Astrocyte of the cerebellum (primary cell): ENCODE measurements at regions not wholly inside any gene's neighbourhood (a gene's known extent, or its start where the extent isn't known, plus 50 kb on each side); places are given as distances from the start of the nearest gene placed in this dataset.
"Not testable (repeated sequence)": the region's sequence is repeated elsewhere in the genome, so short reads cannot be mapped to it uniquely, and the experiment has no call there.

ENCODE experiments used
- DNase-seq: peaks from one replicate; pipeline ENCODE4 v3.0.0-alpha.2; 2011; ENCODE audit warnings: low read depth
- H3K4me3 ChIP-seq: 2 replicates; pipeline ENCODE4 v1.5.1; 2011; ENCODE audit warnings: mild to moderate bottlenecking, low read depth, low read length, moderate library complexity
- in situ Hi-C: cut with HindIII; loops from 2 replicates; pipeline ENCODE4 v1.10.0; 2017; ENCODE audit warnings: low sequenced_read_pairs
- TF ChIP-seq, protein P1 (sequence below): IDR thresholded peaks from 2 replicates; pipeline ENCODE4 v1.5.1; 2012; ENCODE audit warnings: low read length, low read depth, moderate library complexity, mild to moderate bottlenecking; ENCODE audit errors: missing control alignments

DNA sequence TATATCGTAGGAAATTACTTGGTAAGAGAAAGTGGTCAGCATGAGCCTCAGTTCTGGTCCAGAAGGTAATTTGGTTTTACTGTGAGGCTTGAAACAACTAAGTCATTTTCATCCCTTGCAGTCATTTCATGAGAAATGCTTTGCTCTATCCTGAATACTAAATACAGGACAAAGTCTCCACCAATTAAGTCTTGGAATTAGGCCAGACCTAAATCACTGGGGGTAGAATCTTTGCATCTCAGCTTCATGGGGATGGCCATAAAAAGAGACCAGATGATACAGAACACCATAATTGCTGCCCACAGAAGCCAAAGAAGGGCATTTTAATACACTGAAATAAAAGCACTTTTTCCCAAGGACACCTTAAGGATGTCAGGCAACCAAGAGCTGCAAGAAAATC is 277.9 kb upstream of the DCN start:
- DNase-seq, result no peak
- H3K4me3 ChIP-seq, result no peak overlapping the region
- TF ChIP-seq, protein P1, sequence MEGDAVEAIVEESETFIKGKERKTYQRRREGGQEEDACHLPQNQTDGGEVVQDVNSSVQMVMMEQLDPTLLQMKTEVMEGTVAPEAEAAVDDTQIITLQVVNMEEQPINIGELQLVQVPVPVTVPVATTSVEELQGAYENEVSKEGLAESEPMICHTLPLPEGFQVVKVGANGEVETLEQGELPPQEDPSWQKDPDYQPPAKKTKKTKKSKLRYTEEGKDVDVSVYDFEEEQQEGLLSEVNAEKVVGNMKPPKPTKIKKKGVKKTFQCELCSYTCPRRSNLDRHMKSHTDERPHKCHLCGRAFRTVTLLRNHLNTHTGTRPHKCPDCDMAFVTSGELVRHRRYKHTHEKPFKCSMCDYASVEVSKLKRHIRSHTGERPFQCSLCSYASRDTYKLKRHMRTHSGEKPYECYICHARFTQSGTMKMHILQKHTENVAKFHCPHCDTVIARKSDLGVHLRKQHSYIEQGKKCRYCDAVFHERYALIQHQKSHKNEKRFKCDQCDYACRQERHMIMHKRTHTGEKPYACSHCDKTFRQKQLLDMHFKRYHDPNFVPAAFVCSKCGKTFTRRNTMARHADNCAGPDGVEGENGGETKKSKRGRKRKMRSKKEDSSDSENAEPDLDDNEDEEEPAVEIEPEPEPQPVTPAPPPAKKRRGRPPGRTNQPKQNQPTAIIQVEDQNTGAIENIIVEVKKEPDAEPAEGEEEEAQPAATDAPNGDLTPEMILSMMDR, result no peak
- in situ Hi-C loops, result no loop called here

DNA sequence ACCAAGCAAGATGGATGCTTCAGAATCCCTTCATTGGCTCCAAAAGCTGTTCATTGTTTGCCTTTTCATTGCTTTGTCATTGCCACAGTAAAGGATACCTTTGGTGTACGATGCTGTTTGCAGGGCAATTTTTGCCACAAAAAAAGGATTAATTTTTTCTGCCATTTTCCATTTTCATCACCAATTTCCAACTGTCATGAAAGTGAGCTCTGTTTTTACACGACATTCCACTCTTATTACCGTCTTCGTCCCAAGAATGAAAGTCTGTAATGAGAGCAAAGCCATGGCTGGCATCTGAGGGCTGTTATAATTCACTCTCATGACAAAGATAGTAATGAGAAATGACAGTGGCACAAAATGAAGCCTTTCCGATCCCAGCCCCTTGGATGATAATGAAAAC is 272.7 kb upstream of the DCN start:
- TF ChIP-seq, protein P1, result no peak
- in situ Hi-C loops, result no loop called here
- DNase-seq, result no peak
- no peak overlapping the region for H3K4me3 ChIP-seq

GRCh38 chr12:91454179-91454578 is 271.6 kb upstream of the DCN start:
- H3K4me3 ChIP-seq, result no peak overlapping the region
- in situ Hi-C loops, result no loop called here
- TF ChIP-seq, protein P1, result no peak
- no peak for DNase-seq

- in situ Hi-C loops, DNase-seq: not testable (repeated sequence)
These were observed 269.8 kb upstream of the DCN start for GRCh38 chr12:91452464-91452863.

DNA sequence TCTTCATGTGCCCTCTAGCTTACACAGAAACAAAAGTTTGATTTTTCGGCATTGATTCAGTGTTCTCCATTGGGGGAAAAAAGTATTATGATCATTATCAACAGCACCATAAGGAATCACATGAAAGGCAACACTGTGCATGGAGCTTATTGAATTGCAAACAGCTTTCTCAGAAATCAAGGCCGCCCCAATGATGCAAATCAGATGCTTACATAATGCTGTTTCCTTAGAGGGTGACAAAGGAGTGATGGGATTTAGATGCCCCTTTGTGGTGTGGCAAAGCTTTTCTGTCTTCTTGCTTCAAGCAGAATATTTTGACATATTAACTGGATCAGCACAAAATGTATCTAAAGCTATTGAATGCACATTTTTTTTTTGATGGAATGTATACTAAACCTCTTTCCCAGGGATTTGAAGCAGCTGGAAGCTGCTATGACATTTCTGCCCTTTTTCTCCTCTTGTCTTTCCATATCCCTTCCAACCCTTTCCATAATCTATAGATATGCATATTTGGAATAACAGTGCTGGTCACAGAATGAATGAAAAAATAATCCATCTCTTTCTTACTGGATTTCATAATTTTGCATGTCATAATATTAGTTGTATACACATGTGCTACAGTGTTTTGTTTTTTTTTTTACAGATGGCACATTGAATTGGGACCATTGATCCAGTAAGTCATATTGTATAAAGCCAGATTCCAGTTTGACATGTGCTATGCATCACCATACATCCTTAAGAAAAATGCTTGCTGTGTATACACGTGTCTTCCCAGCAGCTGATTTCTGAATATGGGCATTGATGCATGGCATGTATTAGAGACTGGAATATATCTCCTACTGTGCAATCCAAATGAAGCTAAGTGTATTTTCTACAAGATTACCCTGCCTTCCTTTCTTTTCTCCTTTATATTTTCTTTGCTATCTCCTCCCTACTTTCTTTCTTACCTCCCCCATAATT is 259.7 kb upstream of the DCN start:
- DNase-seq, result no peak
- TF ChIP-seq, protein P1, result no peak
- in situ Hi-C loops, result no loop called here
- no peak overlapping the region for H3K4me3 ChIP-seq

More at GRCh38 chr12:91452464-91452863, 269.8 kb upstream of the DCN start:
- H3K4me3 ChIP-seq, result not testable (repeated sequence)

DNA sequence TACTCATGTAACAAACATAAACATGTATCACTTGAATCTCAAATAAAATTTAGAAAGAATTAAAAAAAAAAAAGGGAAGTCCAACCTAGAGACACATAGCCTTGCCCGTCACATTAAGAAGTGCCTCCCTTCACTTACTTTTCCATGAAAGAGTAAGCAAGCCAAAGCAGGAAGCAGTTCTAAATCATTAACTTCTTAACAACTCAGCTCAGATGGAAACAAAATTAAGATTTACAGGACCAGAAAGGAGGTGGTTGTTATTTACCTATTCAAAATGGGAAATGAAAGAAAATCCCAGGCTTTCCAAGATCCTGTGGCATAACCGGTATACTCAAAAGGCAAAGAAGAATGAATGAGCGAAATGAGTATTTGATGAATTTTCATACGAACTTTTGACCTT is 258.6 kb upstream of the DCN start:
- no peak overlapping the region for H3K4me3 ChIP-seq
- in situ Hi-C loops, result no loop called here
- TF ChIP-seq, protein P1, result no peak
- no peak for DNase-seq

DNA sequence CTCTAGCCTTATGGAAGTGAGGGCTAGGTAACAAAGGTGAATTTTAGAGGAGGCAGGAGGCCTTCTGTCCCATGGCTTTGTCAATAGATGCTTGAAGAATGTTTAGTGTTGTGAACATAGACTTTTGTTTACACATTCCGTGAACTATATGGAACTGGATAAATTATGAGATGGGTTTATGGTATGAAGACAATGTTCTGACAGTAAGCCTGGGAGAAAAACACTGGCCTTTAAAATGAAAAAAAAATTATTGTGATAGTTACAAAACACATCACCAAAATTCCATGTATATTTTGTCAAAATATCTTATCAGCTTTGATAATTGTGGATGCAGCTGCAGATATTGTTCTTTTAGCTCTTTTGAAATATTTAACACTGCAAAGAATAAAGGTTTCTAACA is 251.5 kb upstream of the DCN start:
- TF ChIP-seq, protein P1, result no peak
- in situ Hi-C loops, result loop anchor here (5.0 kb wide), 1 partner anchor 37 kb away; no protein-coding TSS in a partner anchor
- H3K4me3 ChIP-seq, result no peak overlapping the region
- no peak for DNase-seq
